Right atrium auricular region (tissue), 2 donors: ENCODE measurements at regions not wholly inside any gene's neighbourhood (a gene's known extent, or its start where the extent isn't known, plus 50 kb on each side); places are given as distances from the start of the nearest gene placed in this dataset.

Experiments used
- DNase-seq: peaks from one replicate; pipeline ENCODE4 v3.0.0-alpha.2; 2019; ENCODE audit warnings: low spot score
- H3K27ac ChIP-seq, 2 donors: fragments of 200-600 bp; sonication (generic); 1 replicate in 1 of 2; 2 replicates in 1 of 2; pipeline ENCODE4 v1.5.1; 2016 to 2019
- H3K27me3 ChIP-seq, 2 donors: fragments of 200-600 bp; sonication (generic); one replicate each; pipeline versions ENCODE4 v1.5.1 to v1.6.0; 2017 to 2019
- H3K36me3 ChIP-seq: fragments of 200-600 bp; sonication (generic); one replicate; pipeline ENCODE4 v1.5.1; 2016
- H3K4me1 ChIP-seq, 2 donors: fragments of 200-600 bp; sonication (generic); one replicate each; pipeline versions ENCODE4 v1.5.1 to v1.6.0; 2017 to 2019
- H3K4me3 ChIP-seq, 2 donors: fragments of 200-600 bp; sonication (generic); 1 replicate in 1 of 2; 2 replicates in 1 of 2; pipeline ENCODE4 v1.5.1; 2017 to 2019; ENCODE audit warnings: mild to moderate bottlenecking in 1 of 2, moderate library complexity in 1 of 2
- H3K9me3 ChIP-seq, 2 donors: fragments of 200-600 bp; sonication (generic); one replicate each; pipeline ENCODE4 v1.5.1; 2019
- TF ChIP-seq, protein P1 (sequence below), 2 donors: fragments of 200-600 bp; sonication (generic); IDR thresholded peaks; one replicate each; pipeline ENCODE4 v1.5.1; 2019; ENCODE audit warnings: antibody characterized with exemption in 2 of 2

- no peak overlapping the region for H3K27ac ChIP-seq
- no peaks in the 10 kb centered on the region for H3K9me3 ChIP-seq
- TF ChIP-seq, protein P1, sequence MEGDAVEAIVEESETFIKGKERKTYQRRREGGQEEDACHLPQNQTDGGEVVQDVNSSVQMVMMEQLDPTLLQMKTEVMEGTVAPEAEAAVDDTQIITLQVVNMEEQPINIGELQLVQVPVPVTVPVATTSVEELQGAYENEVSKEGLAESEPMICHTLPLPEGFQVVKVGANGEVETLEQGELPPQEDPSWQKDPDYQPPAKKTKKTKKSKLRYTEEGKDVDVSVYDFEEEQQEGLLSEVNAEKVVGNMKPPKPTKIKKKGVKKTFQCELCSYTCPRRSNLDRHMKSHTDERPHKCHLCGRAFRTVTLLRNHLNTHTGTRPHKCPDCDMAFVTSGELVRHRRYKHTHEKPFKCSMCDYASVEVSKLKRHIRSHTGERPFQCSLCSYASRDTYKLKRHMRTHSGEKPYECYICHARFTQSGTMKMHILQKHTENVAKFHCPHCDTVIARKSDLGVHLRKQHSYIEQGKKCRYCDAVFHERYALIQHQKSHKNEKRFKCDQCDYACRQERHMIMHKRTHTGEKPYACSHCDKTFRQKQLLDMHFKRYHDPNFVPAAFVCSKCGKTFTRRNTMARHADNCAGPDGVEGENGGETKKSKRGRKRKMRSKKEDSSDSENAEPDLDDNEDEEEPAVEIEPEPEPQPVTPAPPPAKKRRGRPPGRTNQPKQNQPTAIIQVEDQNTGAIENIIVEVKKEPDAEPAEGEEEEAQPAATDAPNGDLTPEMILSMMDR (IDR thresholded peaks at IDR 0.05), result no peak
- H3K36me3 ChIP-seq, result no peaks in the 10 kb centered on the region
- no peak overlapping the region for H3K4me3 ChIP-seq
- H3K4me1 ChIP-seq, result no peaks in the 10 kb centered on the region
- DNase-seq, result no peak
- no peaks in the 10 kb centered on the region for H3K27me3 ChIP-seq
Observed at GRCh38 chr10:120641695-120642094, 184.7 kb downstream of the PLPP4 start.

DNA sequence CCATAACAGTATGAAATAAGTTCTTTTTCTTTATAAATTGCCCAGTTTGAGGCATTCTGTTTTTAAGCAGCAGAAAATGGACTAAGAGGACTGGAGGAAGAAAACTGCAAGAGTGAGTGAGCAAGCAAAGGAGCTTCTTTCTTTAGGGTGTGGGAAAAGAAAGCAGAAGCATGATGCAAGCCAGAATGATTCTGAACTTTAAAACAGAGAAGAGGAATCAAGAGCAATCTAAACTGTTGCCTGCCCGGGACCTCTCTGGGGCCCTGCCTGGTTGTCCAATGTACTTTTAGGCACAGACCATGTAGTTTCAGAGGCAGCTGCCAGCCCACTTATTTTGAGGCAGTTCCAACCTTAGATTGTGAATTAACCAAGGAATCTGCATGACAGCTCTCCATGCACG, 186.3 kb downstream of the PLPP4 start:
- no peak for DNase-seq
- H3K27me3 ChIP-seq, result no peaks in the 10 kb centered on the region

GRCh38 chr10:120644556-120645410, 187.8 kb downstream of the PLPP4 start:
- TF ChIP-seq, protein P1 (IDR thresholded peaks at IDR 0.05), result no peak
- H3K9me3 ChIP-seq, result no peaks in the 10 kb centered on the region
- no peak overlapping the region for H3K4me3 ChIP-seq
- H3K36me3 ChIP-seq, result no peaks in the 10 kb centered on the region
- no peak overlapping the region for H3K27ac ChIP-seq
- H3K27me3 ChIP-seq, result no peaks in the 10 kb centered on the region
- no peaks in the 10 kb centered on the region for H3K4me1 ChIP-seq
- no peak for DNase-seq

More for the DNA sequence above, 186.3 kb downstream of the PLPP4 start:
- H3K36me3 ChIP-seq, result no peaks in the 10 kb centered on the region
- H3K27ac ChIP-seq, result no peak overlapping the region
- no peaks in the 10 kb centered on the region for H3K9me3 ChIP-seq
- no peak overlapping the region for H3K4me3 ChIP-seq
- H3K4me1 ChIP-seq, result no peaks in the 10 kb centered on the region
- TF ChIP-seq, protein P1 (IDR thresholded peaks at IDR 0.05), result no peak

GRCh38 chr10:120646159-120646732, 189.2 kb downstream of the PLPP4 start:
- Histone ChIP-seq H3K4me1 (no peaks in the 10 kb centered on the region), H3K27ac (no peak overlapping the region), H3K36me3 (no peaks in the 10 kb centered on the region), H3K9me3 (no peaks in the 10 kb centered on the region), H3K4me3 (no peak overlapping the region), H3K27me3 (no peaks in the 10 kb centered on the region)
- no peak for DNase-seq
- TF ChIP-seq, protein P1 (IDR thresholded peaks at IDR 0.05), result no peak

DNA sequence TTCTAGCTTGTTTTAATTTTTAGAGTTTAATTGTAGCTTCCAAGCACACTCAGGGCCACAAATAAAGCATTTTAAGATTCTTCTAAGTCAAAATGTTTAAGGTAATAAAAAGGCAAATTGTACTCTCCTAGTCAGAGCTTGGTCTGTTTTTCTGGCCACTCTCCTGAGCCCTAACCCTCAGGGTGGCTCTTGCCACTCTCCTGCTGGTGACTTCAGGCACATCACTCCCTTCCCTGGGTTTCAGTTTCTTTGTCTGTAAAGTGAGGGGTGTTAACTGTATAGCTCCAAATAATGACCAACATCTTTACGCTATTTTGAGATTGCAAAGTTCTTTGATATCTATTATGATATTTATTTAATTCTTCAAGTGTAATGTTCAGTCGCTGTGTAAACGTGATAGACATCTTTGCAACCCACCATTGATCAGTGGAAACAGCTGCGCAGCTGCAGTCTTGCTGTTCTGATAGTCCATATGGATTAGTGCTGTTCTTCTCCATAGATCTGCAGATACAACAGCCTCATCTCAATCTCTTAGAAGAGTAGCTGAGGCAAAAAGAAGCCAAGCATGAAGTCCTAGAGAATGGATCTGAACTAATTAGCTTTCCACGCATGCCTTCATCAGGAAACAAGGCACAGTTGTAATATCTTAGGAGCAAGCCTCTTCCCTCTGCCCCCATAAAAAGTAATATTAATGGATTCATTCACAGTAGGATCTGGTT, 189.9 kb downstream of the PLPP4 start:
- no peaks in the 10 kb centered on the region for H3K9me3 ChIP-seq
- TF ChIP-seq, protein P1 (IDR thresholded peaks at IDR 0.05), result no peak
- no peaks in the 10 kb centered on the region for H3K4me1 ChIP-seq

More for the DNA sequence above, 189.9 kb downstream of the PLPP4 start:
- Histone ChIP-seq H3K27me3 (no peaks in the 10 kb centered on the region), H3K27ac (no peak overlapping the region), H3K36me3 (no peaks in the 10 kb centered on the region), H3K4me3 (no peak overlapping the region)
- no peak for DNase-seq
